ENCODE measurements at regions not wholly inside any gene's neighbourhood (a gene's known extent, or its start where the extent isn't known, plus 50 kb on each side); places are given as distances from the start of the nearest gene placed in this dataset.

DNA sequence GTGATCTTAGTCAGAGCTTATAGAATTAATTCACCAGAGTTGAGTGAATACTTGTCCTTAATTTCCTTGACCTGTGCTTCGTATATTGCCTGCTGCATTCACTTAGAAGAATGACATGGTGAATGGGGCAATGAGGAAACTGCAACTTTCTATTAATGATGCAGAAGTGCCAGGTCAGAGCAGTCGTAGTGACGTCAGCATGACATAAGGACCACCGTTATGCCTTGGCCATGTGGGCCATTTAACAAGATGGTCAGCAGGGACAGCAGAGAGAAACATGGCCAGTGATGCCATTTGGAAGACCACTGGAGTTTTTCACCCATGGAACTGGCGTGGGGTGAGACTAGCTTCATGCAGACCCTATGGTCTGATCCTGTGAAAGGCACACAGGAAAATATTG is 1469.4 kb upstream of the TMEM132C start:
- in situ Hi-C loops (cut with MboI; ENCODE audit: low sequenced_read_pairs in 4 of 4), result no loop called here
- TF ChIP-seq, protein P1, sequence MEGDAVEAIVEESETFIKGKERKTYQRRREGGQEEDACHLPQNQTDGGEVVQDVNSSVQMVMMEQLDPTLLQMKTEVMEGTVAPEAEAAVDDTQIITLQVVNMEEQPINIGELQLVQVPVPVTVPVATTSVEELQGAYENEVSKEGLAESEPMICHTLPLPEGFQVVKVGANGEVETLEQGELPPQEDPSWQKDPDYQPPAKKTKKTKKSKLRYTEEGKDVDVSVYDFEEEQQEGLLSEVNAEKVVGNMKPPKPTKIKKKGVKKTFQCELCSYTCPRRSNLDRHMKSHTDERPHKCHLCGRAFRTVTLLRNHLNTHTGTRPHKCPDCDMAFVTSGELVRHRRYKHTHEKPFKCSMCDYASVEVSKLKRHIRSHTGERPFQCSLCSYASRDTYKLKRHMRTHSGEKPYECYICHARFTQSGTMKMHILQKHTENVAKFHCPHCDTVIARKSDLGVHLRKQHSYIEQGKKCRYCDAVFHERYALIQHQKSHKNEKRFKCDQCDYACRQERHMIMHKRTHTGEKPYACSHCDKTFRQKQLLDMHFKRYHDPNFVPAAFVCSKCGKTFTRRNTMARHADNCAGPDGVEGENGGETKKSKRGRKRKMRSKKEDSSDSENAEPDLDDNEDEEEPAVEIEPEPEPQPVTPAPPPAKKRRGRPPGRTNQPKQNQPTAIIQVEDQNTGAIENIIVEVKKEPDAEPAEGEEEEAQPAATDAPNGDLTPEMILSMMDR (IDR thresholded peaks at IDR 0.05 in 4 of 5, conservative IDR thresholded peaks at IDR 0.05 in 1 of 5), result no peak
- TF ChIP-seq POLR2A (IDR thresholded peaks at IDR 0.05), result no peak
- no peak for ATAC-seq

DNA sequence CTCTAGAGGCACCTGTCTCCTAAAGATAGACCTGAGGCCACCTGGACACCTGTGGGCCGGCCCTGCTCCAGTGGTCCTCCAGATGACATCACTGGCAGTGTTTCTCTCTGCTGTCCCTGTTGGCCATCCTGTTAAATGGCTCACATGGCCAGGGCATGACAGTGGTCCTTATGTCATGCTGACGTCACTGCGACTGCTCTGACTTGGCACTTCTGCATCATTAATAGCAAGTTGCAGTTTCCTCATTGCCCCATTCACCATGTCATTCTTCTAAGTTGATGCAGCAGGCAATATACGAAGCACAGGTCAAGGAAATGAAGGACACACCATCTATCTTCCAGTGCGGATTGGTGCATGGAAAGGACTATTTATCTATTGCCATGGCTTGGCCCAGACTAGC is 1468.5 kb upstream of the TMEM132C start:
- TF ChIP-seq, protein P1 (IDR thresholded peaks at IDR 0.05 in 4 of 5, conservative IDR thresholded peaks at IDR 0.05 in 1 of 5), result no peak
- no peak for TF ChIP-seq POLR2A (IDR thresholded peaks at IDR 0.05)
- DNase-seq (no peak), ATAC-seq (no peak)
- H3K4me3 ChIP-seq, result no peak overlapping the region
- in situ Hi-C loops (cut with MboI; ENCODE audit: low sequenced_read_pairs in 4 of 4) (no loop called here), intact Hi-C loops (cut with DNase I; ENCODE audit: low total_unique reads) (no loop called here)
- H3K27ac ChIP-seq, result no peak overlapping the region
- H3K4me1 ChIP-seq, result no peaks in the 10 kb centered on the region
- H3K36me3 ChIP-seq, result no peaks in the 10 kb centered on the region
- H3K27me3 ChIP-seq, result no peaks in the 10 kb centered on the region
- H3K9me3 ChIP-seq, result no peaks in the 10 kb centered on the region

More for the DNA sequence above, 1469.4 kb upstream of the TMEM132C start:
- H3K4me1 ChIP-seq, result no peaks in the 10 kb centered on the region
- H3K27me3 ChIP-seq, result no peaks in the 10 kb centered on the region
- H3K9me3 ChIP-seq, result no peaks in the 10 kb centered on the region
- H3K36me3 ChIP-seq, result no peaks in the 10 kb centered on the region
- H3K4me3 ChIP-seq, result no peak overlapping the region
- DNase-seq, result no peak
- no peak overlapping the region for H3K27ac ChIP-seq
- intact Hi-C loops (cut with DNase I; ENCODE audit: low total_unique reads), result no loop called here

DNA sequence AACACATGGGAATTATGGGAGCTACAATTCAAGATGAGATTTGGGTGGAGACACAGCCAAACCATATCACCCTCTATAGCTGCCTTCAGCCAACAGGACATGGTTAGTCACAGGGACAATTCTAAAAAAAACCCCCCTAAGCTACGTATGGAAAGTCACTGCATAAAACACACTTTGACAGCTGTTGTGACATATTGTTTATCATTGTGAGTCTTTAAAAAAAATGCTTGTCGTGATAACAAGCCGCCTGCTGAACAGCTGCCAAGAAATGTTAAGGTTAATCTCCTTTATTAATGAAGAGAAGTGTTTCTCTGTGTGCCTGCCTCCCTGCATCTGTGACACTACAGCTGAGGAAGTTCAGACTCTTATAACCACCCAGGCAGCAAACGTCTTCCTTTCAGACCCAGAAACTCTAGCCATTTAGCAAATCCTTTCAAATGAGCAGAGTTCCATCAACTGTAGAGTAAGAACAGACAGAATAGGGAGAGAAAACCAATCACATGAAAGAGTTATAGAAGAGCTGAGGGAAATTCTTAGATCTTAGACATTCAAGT is 1459.6 kb upstream of the TMEM132C start:
- Histone ChIP-seq H3K9me3 (no peaks in the 10 kb centered on the region), H3K36me3 (no peaks in the 10 kb centered on the region), H3K4me1 (no peaks in the 10 kb centered on the region), H3K27ac (no peak overlapping the region), H3K4me3 (no peak overlapping the region), H3K27me3 (no peaks in the 10 kb centered on the region)
- in situ Hi-C loops (cut with MboI; ENCODE audit: low sequenced_read_pairs in 4 of 4) (no loop called here), intact Hi-C loops (cut with DNase I; ENCODE audit: low total_unique reads) (no loop called here)
- TF ChIP-seq POLR2A (IDR thresholded peaks at IDR 0.05), result no peak
- TF ChIP-seq, protein P1 (IDR thresholded peaks at IDR 0.05 in 4 of 5, conservative IDR thresholded peaks at IDR 0.05 in 1 of 5), result no peak
- ATAC-seq (no peak), DNase-seq (no peak)

- Histone ChIP-seq H3K4me1 (no peaks in the 10 kb centered on the region), H3K27ac (no peak overlapping the region), H3K9me3 (no peaks in the 10 kb centered on the region), H3K4me3 (no peak overlapping the region), H3K27me3 (no peaks in the 10 kb centered on the region), H3K36me3 (no peaks in the 10 kb centered on the region)
- TF ChIP-seq POLR2A (IDR thresholded peaks at IDR 0.05), result no peak
- TF ChIP-seq, protein P1 (IDR thresholded peaks at IDR 0.05 in 4 of 5, conservative IDR thresholded peaks at IDR 0.05 in 1 of 5), result no peak
- no peak for ATAC-seq
- intact Hi-C loops (cut with DNase I; ENCODE audit: low total_unique reads) (no loop called here), in situ Hi-C loops (cut with MboI; ENCODE audit: low sequenced_read_pairs in 4 of 4) (no loop called here)
- DNase-seq, result no peak
Observed at GRCh38 chr12:126811391-126811790, 1455.6 kb upstream of the TMEM132C start.

- TF ChIP-seq POLR2A (IDR thresholded peaks at IDR 0.05), result no peak
- TF ChIP-seq, protein P1 (IDR thresholded peaks at IDR 0.05 in 4 of 5, conservative IDR thresholded peaks at IDR 0.05 in 1 of 5), result no peak
- in situ Hi-C loops (cut with MboI; ENCODE audit: low sequenced_read_pairs in 4 of 4), result no loop called here
- H3K4me3 ChIP-seq, result no peak overlapping the region
- H3K4me1 ChIP-seq, result no peaks in the 10 kb centered on the region
- intact Hi-C loops (cut with DNase I; ENCODE audit: low total_unique reads), result no loop called here
- H3K36me3 ChIP-seq, result no peaks in the 10 kb centered on the region
- no peak for DNase-seq
- H3K27me3 ChIP-seq, result no peaks in the 10 kb centered on the region
- no peaks in the 10 kb centered on the region for H3K9me3 ChIP-seq
- no peak for ATAC-seq
- H3K27ac ChIP-seq, result no peak overlapping the region
Observed at GRCh38 chr12:126819554-126819953, 1447.4 kb upstream of the TMEM132C start.

Data from gastrocnemius medialis (tissue), 4 donors.